NCI-H2196 treated with DMSO at 0.1 percent for 48 hours (cell line): ENCODE measurements at regions not wholly inside any gene's neighbourhood (a gene's known extent, or its start where the extent isn't known, plus 50 kb on each side); places are given as distances from the start of the nearest gene placed in this dataset.

Experiments
- DNase-seq: peaks from one replicate; lab custom pipeline; 2025; ENCODE audit not compliant: unreplicated experiment; lab: John Stamatoyannopoulos, UW

- no peak for DNase-seq
Observed at GRCh38 chr18:32621034-32621433, 150.4 kb upstream of the GAREM1 start.

DNA sequence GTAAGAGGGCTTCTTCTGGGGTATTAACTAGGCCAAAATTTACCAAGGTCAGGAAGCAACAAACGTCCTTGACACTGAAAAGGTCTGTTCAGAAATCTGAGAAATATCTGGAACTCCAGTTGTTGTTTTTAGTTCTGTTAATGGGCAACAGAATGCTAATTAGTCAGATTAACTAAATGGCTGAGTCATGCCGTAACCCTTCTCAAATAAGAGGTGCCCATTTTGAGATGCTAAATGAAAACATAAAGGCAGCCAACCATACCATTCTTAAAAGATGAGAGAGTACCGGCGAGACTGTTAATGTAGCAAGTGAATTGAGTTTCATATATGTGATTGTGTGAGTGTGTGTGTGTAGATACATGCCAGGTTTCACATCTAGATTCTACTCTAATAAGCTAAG lies 147.9 kb upstream of the GAREM1 start:
- DNase-seq = no peak

DNA sequence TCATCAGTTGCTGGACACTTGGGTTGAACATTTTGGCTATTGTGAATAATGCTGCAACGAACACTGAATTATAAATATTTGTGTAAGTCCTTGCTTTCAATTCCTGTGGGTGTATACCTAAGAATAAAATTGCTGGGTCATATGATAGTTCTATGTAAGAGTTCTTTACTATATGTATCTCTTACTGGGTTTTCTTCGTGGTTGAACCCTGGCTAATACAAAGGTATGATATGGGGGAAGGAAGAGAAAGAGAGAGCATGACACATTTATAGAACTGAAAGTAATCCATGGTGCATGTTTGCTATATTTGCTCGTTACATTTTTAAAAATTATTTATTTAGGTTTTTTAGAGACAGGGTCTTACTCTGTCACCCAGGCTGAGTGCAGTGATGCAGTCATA lies 143.1 kb upstream of the GAREM1 start:
- DNase-seq = no peak

DNA sequence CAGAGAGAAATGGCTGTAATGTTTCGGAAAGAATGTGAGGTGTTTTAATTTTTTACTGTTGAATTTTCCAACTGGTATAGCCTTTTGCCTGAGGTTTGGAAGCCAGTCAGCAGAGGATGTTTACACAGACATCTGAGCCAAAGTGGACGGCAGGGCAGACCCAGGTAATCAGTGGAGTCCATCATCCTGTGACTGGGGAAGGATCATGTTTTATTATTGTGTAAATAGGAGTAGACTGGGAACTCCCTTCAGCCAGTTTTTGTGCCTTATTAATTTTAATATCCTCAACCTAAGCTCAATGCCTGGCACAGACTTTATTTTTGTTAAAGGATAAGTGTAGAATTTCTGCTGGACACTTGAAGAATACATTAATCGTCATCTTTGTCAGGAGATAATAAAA lies 142.0 kb upstream of the GAREM1 start:
- peak; percentile 92 for DNase-seq

GRCh38 chr18:32610176-32610575 lies 139.5 kb upstream of the GAREM1 start:
- no peak for DNase-seq

GRCh38 chr18:32607816-32608215 lies 137.1 kb upstream of the GAREM1 start:
- DNase-seq = no peak

- no peak for DNase-seq
Observed at GRCh38 chr18:32598144-32598543, 127.5 kb upstream of the GAREM1 start.

DNA sequence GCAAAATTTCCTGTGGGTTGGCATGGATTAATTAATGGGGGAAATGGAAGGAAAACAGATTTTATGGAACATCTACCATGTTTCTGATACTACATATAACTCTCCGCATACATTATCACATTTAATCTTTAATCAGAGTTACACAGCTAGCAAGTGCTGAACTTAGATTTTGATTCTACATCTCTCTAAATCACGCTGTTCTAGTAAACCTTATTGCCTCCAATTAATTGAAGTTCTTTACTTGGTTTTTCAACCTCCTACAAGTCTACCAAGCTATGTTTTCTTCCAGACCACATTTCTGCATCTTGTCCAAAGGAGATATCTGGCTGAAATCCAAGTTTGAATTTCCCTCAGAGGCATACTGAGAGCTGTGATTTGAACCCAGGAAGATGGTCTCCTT lies 125.8 kb upstream of the GAREM1 start:
- no peak for DNase-seq

DNA sequence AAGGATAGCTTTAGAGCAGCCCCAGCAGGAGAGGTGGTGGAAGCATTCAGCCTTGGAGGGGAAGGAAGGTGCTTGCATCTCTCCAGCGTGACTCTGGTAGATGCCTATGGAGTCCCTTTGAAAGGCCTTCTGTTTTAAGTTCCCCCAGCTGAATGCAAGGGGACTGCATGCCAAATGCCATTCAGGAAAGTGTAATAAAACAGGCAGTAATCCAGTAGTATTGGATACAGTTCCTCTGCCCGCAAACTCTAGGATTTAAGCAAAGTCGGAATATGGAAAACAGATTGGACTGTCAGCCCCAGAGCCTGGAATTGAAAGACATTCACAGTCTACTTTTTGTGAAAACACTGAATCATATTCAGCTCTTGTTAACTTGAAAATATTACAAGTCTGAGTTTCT lies 125.2 kb upstream of the GAREM1 start:
- no peak for DNase-seq

DNA sequence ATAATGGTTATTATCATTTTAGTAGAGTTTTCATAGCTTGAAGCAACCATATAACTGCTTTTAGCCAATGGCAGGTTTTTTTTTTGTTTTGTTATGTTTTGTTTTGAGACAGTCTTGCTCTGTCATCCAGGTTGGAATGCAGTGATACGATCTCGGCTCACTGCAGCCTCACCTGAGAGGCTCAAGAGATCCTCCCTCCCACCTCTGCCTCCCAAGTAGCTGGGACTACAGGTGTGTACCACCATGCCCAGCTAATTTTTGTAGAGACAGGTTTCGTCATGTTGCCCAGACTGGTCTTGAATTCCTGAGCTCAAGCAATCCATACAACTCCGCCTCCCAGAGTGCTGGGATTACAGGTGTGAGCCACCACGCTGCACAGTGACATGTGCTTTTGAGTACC lies 117.5 kb upstream of the GAREM1 start:
- no peak for DNase-seq

- no peak for DNase-seq
Observed at GRCh38 chr18:32583431-32583830, 112.7 kb upstream of the GAREM1 start.

DNA sequence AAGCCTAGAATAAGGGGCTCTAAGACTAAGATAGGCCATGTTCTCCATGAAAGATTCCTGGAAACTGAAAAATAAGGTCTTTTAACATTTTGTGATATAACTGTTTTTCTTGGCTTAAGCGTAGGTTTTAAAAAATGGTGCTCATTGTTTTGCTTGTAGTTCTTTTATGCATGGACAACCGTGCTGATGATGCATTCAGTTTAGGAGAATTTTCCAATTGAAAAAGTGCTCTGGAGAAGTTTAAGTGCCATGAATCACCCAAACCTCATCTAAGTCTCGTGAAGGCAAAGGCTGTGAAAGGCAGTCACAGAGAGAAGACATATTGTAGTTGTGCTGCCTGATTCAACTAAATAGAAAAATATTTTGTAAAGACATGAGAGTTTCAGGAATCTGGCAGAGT lies 111.8 kb upstream of the GAREM1 start:
- DNase-seq = no peak

DNA sequence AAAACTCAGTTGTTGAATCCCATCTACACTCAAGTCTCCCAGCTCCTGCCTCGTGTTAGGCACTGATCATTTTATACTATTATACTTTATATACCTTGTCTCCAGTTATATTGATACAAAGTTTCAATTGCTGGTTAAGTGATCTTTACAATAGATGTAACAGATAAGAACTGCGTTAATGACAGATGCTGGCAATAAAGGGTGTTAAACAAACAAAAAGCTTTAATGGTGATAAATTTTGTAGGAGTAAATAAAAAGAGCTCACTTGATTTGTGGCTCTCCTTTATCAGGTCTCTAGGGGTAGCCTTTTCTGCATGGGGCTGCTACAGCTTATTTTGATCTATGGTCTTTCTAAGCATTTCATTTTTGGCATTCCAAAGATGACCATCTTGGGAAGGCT lies 106.9 kb upstream of the GAREM1 start:
- no peak for DNase-seq

DNA sequence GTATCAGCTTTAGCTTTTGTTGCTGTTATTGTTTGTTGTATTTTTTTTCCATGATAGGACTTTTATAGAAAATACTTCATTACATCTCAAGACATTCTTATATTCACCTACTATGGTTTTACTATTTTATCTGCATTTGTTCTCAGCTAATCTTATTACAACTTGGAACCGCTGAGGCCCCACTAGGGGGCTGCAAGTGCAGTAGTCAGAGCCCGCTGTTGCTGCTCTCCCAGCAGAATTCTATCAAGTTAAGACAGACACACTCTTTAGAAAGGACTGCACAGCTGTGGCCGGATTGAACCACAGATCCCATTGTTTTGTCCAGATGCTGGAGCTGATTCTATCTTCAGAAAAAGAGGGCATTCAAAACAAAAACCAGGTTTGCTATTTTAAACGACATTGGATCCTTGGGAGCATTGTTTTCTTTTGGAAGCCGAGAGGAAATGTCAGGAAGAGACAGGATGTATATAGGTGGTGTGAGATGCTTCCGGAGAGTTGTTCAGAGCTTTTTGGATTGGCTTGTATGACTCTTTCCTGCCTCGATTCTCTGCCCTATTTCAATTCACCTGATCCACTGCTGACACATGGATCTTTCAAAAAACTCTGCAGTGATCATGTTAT lies 105.7 kb upstream of the GAREM1 start:
- DNase-seq = no peak

- no peak for DNase-seq
Observed at GRCh38 chr18:32566960-32567359, 96.3 kb upstream of the GAREM1 start.

- no peak for DNase-seq
Observed at GRCh38 chr18:32553640-32554365, 83.1 kb upstream of the GAREM1 start.

DNA sequence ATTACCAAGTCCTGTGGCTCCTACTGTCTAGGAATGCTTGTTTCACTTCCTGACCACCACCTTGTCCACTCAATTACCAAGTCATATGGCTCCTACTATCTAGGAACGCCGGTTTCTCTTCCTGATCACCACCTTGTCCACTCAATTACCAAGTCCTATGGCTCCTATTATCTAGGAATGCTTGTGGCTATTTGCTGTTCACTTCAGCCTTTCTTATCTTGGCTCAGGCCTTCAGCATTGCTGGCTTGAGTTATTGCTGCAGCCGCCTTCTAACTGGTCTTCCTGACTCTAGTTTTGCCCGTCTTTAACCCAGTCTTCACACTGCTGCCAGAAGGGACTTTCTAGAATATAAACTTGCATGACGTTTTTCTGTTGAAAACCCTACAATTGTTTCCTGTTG lies 82.5 kb upstream of the GAREM1 start:
- no peak for DNase-seq

GRCh38 chr18:32552421-32553030 lies 81.8 kb upstream of the GAREM1 start:
- DNase-seq = peak; percentile 3

GRCh38 chr18:32550963-32551362 lies 80.3 kb upstream of the GAREM1 start:
- no peak for DNase-seq

- peak; percentile 37 for DNase-seq
Observed at GRCh38 chr18:32549248-32550110, 78.8 kb upstream of the GAREM1 start.

DNA sequence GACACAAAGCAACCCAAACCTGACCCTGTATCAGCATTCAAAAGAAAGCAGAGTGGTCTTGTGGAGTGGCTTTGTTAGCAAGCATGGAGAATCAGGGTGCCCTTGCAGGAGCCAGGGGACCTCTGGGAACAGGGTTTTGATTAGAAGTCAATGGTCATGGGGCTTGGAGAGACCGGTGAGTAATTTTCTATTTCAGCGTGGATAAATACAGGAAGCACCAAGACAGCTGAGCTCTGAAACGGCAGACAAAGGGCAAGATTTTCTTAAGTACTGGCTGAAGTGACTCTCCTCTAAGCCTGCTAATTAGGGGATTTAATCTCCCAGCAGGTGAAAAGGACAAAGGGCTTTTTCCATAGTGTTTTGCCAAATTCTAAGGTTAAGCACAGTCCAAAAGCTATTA lies 78.0 kb upstream of the GAREM1 start:
- DNase-seq = peak; percentile 82

DNA sequence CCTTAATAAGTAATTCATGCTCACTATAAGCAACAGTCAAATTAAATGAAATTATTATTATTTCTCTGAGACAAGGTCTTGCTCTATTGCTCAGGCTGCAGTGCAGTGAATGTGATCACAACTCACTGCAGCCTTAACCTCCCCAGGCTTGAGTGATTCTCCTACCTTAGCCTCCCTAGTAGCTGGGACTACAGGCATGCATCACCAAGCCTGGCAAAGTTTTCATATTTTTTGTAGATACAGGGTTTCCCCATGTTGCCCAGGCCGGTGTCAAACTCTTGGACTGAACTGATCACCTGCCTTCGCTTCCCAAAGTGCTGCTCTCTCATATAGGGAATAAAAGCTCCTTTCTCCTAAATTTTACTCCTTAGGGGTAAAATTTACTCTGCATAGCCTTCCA lies 74.9 kb upstream of the GAREM1 start:
- no peak for DNase-seq
